ENCODE measurements at regions not wholly inside any gene's neighbourhood (a gene's known extent, or its start where the extent isn't known, plus 50 kb on each side); places are given as distances from the start of the nearest gene placed in this dataset.

GRCh38 chr17:59466946-59467801, 98.2 kb upstream of the DHX40 start:
- DNase-seq (ENCODE audit: low read depth), result no peak
- H3K4me3 ChIP-seq (ENCODE audit: low read length), result no peak overlapping the region
- no peak for TF ChIP-seq CTCF (conservative IDR thresholded peaks at IDR 0.05; ENCODE audit: low read depth, low read length)

- no peak overlapping the region for H3K4me3 ChIP-seq (ENCODE audit: low read length)
- no peak for DNase-seq (ENCODE audit: low read depth)
- TF ChIP-seq CTCF (conservative IDR thresholded peaks at IDR 0.05; ENCODE audit: low read depth, low read length), result no peak
Observed at GRCh38 chr17:59469786-59470485, 95.5 kb upstream of the DHX40 start.

- H3K4me3 ChIP-seq (ENCODE audit: low read length), result no peak overlapping the region
- no peak for TF ChIP-seq CTCF (conservative IDR thresholded peaks at IDR 0.05; ENCODE audit: low read depth, low read length)
- no peak for DNase-seq (ENCODE audit: low read depth)
Observed at GRCh38 chr17:59470624-59471297, 94.6 kb upstream of the DHX40 start.

- DNase-seq (ENCODE audit: low read depth), result no peak
Observed at GRCh38 chr17:59476413-59476812, 89.0 kb upstream of the DHX40 start.

GRCh38 chr17:59479141-59479540, 86.3 kb upstream of the DHX40 start:
- TF ChIP-seq CTCF (conservative IDR thresholded peaks at IDR 0.05; ENCODE audit: low read depth, low read length), result no peak
- H3K4me3 ChIP-seq (ENCODE audit: low read length), result no peak overlapping the region
- no peak for DNase-seq (ENCODE audit: low read depth)

More at GRCh38 chr17:59476413-59476812, 89.0 kb upstream of the DHX40 start:
- H3K4me3 ChIP-seq (ENCODE audit: low read length), result no peak overlapping the region
- TF ChIP-seq CTCF (conservative IDR thresholded peaks at IDR 0.05; ENCODE audit: low read depth, low read length), result no peak

GRCh38 chr17:59483860-59484259, 81.5 kb upstream of the DHX40 start:
- no peak overlapping the region for H3K4me3 ChIP-seq (ENCODE audit: low read length)
- no peak for TF ChIP-seq CTCF (conservative IDR thresholded peaks at IDR 0.05; ENCODE audit: low read depth, low read length)
- no peak for DNase-seq (ENCODE audit: low read depth)
